Stimulated activated CD4-positive, alpha-beta T cell treated with anti-CD3 and anti-CD28 coated beads, Interleukin-4, amount 100 ng/mL, for 24 hours (primary cell): ENCODE measurements at regions not wholly inside any gene's neighbourhood (a gene's known extent, or its start where the extent isn't known, plus 50 kb on each side); places are given as distances from the start of the nearest gene placed in this dataset.

Source experiments
- DNase-seq: peaks from one replicate; pipeline ENCODE4 v3.0.0-alpha.2; 2020

DNA sequence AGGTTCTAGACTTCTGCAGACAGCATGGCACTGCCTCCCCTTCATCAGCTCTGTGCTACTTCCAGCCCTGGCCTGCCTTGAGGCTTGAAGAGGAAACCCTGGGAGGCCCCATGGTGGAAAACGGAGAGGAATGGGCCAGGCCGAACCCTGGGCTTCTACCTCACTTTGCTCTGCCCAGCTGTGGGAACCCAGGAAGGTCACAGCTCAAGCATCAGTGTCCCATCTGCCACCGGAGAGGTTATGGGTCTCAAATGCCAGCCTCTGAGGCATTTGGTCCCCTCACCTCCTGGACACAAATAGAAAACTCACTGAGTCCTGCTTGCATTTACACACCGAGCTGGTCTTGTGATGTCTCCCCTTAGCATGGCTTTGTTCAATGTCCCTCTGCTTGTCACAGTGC lies 80.1 kb upstream of the ALDH1B1 start:
- DNase-seq, result no peak

DNA sequence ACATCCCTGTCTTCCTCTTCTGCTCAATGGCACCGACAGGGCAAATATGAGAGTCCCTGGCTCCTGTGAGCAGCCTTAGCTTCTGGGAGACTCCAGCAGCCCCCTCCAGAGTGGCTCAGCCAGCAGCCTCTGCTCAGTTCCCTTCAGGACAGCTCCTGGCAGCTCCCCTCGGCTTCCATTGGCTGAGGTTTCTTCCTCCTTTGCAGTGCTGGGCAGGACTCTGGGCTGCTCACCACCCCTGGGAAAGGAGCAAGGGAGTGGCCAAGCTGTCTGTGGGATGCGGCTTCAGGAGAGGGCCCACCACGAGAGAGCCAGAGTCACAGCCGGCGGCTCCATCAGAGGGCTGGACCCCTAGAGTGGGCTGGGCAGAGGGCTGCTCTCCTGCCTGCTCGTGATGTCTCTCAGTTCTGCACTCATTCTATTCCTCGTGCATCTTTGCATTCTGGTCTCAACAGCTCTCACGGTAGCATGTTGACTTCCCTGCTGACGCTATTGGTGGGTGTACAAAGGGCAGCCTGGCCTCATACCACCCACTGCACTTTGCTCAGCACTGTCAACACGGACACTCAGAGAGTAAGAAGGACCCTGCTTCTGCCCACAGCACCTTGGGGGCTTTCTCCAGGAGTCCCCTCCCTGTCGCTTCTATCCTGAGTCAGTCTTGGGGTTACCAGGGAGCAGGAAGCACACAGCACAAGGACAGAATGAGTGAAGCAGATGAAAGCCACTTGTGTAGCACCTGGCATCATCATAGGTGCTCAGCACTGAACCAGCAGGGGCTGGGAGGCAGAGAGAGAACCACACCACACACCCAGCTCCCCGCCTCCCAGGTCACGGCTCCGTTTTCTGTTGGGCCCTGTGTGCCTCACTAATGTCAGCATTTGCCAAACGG lies 80.9 kb upstream of the ALDH1B1 start:
- DNase-seq, result no peak

GRCh38 chr9:38309324-38310195 lies 82.9 kb upstream of the ALDH1B1 start:
- no peak for DNase-seq

GRCh38 chr9:38308136-38308535 lies 84.4 kb upstream of the ALDH1B1 start:
- no peak for DNase-seq

DNA sequence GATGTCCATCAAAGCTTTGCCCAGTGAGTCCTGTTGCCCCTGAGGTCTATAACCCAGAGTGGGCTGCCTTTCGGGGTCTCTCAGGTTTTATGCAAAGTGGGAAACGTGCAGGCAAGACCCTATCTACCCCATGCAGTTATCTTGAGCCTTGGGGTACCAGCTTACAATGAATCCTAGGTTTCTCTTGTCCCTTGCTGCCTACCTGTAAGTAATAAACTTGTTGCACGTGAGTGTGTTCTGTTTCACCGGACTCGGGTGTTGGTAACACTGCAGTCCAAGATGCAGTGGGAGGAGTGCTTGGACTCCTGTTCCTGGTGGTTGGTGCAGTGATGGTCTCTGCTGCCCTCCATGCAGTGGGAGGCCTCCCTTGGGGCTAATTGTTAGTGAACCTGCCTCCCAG lies 85.6 kb upstream of the ALDH1B1 start:
- DNase-seq, result no peak

GRCh38 chr9:38305582-38305981 lies 86.9 kb upstream of the ALDH1B1 start:
- DNase-seq, result no peak

GRCh38 chr9:38301376-38302106 lies 91.0 kb upstream of the ALDH1B1 start:
- no peak for DNase-seq

DNA sequence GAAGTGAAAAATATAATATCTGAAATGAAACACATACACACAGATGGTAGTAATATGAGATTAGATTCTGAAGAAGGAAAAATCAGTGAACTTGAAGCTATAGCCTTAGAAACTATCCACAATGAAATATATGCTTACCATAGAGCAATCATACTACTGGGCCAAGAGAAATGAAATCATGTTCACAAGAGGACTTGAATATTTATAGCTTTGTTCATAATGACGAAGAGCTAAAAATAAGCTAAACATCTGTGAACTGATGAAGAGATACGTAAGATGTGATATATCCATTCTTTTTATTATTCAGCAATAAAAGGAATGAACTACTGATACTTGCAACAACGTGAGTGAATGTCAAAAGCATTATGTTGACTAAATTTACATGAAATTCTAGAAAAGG lies 92.6 kb upstream of the ALDH1B1 start:
- DNase-seq, result no peak

- DNase-seq, result no peak
Observed at GRCh38 chr9:38298904-38299303, 93.6 kb upstream of the ALDH1B1 start.

DNA sequence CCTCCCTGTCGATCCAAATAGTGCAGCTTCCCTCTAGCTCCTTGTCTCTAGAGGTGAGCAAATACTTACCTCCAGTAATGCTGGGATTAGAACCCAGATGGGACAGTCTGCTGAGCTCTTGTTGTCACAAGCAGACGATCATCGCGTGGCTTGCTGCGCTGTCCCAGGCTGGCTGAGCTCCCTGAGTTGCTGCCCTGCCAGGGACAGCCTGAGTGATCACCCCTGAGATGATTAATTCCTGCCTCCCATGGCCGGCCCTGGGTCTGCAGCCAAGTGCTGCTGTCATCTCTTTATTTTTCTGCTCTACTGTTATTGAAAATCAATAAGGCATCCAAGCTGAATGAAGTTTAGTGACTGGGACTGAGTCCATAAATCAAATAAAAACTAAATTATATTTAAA lies 94.0 kb upstream of the ALDH1B1 start:
- DNase-seq, result no peak

- DNase-seq, result no peak
Observed at GRCh38 chr9:38296807-38297206, 95.7 kb upstream of the ALDH1B1 start.

GRCh38 chr9:38295764-38296163 lies 96.7 kb upstream of the ALDH1B1 start:
- DNase-seq, result no peak

DNA sequence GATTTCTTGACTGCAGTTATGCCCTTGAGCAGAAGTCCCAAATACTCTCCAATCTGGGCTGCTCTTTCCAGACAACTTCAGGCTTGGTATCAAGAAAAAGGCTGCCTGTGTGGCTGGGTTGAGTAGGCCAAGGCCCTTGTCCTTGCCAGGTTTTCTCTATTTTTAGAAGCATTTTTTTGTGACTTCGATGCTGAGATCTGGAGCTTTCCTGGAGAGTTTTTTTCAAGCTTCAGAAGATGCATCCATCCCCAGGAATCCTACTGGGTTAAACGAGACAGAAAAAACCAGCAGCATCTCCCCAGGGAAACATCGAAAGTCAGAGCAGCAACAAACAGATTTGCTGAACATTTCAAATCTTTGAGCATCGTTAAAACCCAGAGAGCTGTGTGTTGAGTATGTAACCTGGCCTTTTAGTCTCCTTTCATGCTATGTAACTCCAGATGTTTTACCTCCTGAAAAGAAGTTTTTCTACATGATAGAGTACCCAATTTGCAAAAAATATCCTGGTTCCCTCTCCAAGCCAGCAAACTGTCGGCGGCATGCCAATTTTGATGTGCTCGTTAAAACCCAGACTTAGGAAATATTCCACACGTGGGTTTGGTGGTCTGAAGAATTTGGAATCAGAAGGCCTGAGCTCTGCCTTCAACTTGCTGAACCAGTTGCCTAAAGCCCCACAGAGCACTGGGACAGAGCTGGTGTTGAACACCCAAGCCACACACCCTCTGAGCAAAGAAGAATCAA lies 98.1 kb upstream of the ALDH1B1 start:
- DNase-seq, result no peak

DNA sequence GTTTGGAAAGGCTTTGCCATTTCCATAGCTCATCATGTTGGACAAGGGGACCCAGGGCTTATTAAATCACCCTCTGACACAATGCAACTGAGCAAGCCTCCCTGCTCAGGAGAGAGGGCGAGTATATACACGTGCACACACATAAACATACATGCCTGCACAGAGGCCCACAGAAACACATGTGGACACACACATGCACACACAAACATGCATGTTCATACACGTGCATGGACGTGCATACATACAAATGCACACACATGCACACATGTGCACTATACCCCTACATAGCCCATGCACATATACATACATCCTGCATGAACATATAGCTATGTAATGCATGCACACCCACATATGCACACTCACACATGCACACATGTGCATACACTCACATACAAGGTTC lies 99.5 kb upstream of the ALDH1B1 start:
- no peak for DNase-seq

- no peak for DNase-seq
Observed at GRCh38 chr9:38292480-38292879, 100.0 kb upstream of the ALDH1B1 start.

GRCh38 chr9:38289866-38290245 lies 102.6 kb upstream of the ALDH1B1 start:
- DNase-seq, result no peak

DNA sequence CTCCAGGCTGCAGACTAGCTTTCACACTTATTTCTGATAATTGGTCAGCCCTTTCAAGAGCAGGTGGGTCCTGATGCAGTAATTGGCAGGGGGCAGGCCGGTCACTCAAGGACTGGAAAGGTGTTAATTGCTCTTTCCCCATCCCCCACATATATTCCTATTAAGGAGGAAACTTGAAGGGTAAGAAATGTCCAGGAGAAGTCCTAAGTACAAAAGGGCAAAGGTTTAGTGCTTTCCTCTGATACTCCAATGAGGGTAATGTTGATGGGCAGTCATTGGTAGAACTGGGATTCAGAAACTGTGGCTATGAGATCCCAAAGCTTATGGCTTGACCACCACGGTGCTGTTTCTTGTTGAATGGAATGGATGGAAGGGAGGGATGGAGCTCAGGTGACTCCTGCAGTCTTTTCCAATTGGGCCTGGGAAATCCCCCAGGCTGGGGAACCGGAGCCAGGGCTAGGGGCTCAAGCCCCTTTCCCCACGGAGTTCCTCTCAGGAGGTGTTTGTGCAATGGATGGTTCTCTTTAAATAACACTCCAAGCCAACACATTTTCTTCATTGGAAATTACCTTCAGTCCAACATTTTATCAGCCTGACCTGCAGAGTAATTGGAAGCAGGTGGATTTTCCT lies 103.2 kb upstream of the ALDH1B1 start:
- DNase-seq, result no peak

DNA sequence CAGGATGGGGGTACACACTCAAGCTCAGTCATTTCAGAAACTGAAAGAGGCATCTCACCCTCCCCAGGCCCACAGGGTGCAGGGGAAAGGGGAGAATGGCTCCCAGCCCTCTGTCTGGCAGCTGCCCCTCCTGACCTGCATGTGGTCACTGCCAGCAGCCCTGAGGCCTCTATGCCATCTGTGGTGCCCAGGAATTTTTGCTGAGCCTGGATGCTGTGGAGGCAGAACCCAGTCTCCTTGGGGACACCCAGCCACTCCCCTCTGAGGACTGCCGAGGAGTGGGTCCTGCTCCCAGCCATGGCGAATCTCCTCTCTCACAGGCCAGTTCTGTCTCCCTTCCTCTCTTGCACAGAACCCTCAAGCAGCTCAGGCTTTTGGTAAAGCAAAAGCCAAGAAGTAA lies 104.0 kb upstream of the ALDH1B1 start:
- DNase-seq, result no peak

DNA sequence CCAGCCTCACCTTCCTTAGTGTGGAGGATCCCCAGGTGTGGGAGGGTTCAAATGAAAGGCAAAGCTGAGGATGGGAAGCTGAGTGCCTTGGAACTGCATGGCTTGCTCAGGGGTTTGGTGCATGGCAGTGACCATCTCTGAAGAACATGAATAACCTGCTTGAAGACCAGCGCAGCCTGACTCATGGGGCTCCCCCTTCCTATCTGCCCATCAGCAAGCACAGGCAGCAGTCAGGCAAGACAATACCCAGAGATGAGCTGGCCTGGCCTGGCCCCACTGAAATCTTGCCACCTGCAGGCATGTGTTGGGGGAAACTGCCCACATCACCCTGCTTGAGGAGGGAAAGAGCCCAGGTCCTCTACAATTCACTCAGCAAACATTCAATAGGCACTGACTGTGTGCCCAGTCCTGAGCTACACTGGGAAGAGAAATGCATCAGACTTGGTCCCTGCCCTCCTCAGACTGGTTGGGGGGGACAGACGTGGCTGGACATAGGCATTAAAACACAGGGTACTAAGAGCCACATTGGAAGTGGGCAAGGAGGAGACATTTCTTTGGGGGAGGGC lies 105.0 kb upstream of the ALDH1B1 start:
- no peak for DNase-seq

GRCh38 chr9:38286766-38287165 lies 105.7 kb upstream of the ALDH1B1 start:
- no peak for DNase-seq

DNA sequence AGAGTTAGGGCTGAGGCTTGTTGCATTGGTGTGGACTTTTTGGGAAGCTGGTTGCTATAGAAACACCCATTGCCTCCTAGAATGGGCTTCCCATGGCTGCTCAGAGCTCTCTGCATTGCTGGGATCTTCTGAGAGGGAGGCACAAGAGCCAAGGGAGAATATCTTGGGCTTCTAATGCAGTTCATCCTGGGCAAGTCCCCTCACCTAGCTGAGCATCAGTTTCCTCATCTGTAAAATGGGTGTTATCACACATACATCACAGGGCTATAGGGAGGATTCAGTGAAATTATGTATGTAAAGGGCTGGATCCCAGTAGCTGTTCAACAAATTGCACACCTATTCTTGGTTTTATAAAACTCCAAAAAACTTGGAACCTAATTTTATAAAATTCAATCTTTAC lies 106.1 kb upstream of the ALDH1B1 start:
- DNase-seq, result no peak

DNA sequence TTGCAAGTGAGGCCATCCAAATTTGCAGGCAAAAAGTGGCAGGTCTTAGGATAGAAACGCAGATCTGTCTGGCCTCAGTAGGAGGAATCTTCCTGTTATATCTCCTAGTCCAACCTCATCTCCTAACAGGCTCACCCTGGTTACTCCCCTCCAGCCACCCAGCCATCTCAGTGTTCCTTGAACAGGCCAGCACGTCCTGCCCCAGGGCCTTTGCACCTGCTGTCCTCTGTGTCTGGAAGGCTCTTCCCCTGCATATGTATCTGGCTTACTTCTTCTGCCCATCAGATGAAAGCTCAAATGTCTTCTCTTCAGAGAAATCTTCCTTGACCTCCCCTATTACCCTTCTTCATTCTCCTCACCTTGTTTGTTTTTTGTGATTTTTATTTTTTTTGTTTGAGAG lies 107.3 kb upstream of the ALDH1B1 start:
- no peak for DNase-seq
